ENCODE measurements at regions not wholly inside any gene's neighbourhood (a gene's known extent, or its start where the extent isn't known, plus 50 kb on each side); places are given as distances from the start of the nearest gene placed in this dataset.
"Not testable (repeated sequence)": the region's sequence is repeated elsewhere in the genome, so short reads cannot be mapped to it uniquely, and the experiment has no call there.

GRCh38 chr14:106422066-106422465 lies 895.7 kb downstream of the TMEM121 start:
- no peaks in the 10 kb centered on the region for H4K20me1 ChIP-seq (ENCODE audit: insufficient read depth)
- no peaks in the 10 kb centered on the region for H3K27me3 ChIP-seq (replicated peaks; ENCODE audit: insufficient read depth)
- no peak overlapping the region for H2AFZ ChIP-seq
- H3K79me2 ChIP-seq (ENCODE audit: insufficient read depth), result no peaks in the 10 kb centered on the region
- no peaks in the 10 kb centered on the region for H3K9me2 ChIP-seq (ENCODE audit: insufficient read depth)
- H3K4me2 ChIP-seq (ENCODE audit: unreplicated experiment), result no peak overlapping the region
- no peaks in the 10 kb centered on the region for H3K4me1 ChIP-seq (ENCODE audit: insufficient read depth)
- in situ Hi-C loops (cut with MboI), result no loop called here
- H3F3A ChIP-seq (ENCODE audit: insufficient read depth), result no peaks in the 10 kb centered on the region
- DNase-seq, result no peak
- H3K9me3 ChIP-seq (ENCODE audit: low read depth), result no peaks in the 10 kb centered on the region
- TF ChIP-seq EZH2phosphoT487 (IDR thresholded peaks at IDR 0.05; ENCODE audit: insufficient read depth, low read depth) (no peak), EZH2 (IDR thresholded peaks at IDR 0.05; ENCODE audit: insufficient read depth, poor library complexity, severe bottlenecking) (no peak)
- H3K9ac ChIP-seq, result no peak overlapping the region
- H3K4me3 ChIP-seq, result no peak overlapping the region
- 32 to 37% methylated on average over 5 of the region's 5 CpGs for WGBS, 2 experiments (ENCODE audit: low coverage in 1 of 2, low lambda C conversion rate in 2 of 2, missing lambda C conversion rate in 2 of 2)
- H3K27ac ChIP-seq, result no peak overlapping the region
- no peaks in the 10 kb centered on the region for H3K36me3 ChIP-seq (ENCODE audit: low read depth)

GRCh38 chr14:106425150-106425549 lies 898.8 kb downstream of the TMEM121 start:
- H3K9me2 ChIP-seq (ENCODE audit: insufficient read depth); H3K9me3 ChIP-seq (ENCODE audit: low read depth); H3K27me3 ChIP-seq (replicated peaks; ENCODE audit: insufficient read depth); H3K79me2 ChIP-seq (ENCODE audit: insufficient read depth); H3K4me2 ChIP-seq (ENCODE audit: unreplicated experiment); H3K4me3 ChIP-seq; H2AFZ ChIP-seq; H4K20me1 ChIP-seq (ENCODE audit: insufficient read depth); DNase-seq; H3F3A ChIP-seq (ENCODE audit: insufficient read depth); H3K9ac ChIP-seq; H3K4me1 ChIP-seq (ENCODE audit: insufficient read depth); H3K36me3 ChIP-seq (ENCODE audit: low read depth); H3K27ac ChIP-seq; in situ Hi-C loops (cut with MboI): not testable (repeated sequence)
- WGBS, 2 experiments (ENCODE audit: low coverage in 1 of 2, low lambda C conversion rate in 2 of 2, missing lambda C conversion rate in 2 of 2), result 16 to 18% methylated on average over 7 of the region's 7 CpGs

DNA sequence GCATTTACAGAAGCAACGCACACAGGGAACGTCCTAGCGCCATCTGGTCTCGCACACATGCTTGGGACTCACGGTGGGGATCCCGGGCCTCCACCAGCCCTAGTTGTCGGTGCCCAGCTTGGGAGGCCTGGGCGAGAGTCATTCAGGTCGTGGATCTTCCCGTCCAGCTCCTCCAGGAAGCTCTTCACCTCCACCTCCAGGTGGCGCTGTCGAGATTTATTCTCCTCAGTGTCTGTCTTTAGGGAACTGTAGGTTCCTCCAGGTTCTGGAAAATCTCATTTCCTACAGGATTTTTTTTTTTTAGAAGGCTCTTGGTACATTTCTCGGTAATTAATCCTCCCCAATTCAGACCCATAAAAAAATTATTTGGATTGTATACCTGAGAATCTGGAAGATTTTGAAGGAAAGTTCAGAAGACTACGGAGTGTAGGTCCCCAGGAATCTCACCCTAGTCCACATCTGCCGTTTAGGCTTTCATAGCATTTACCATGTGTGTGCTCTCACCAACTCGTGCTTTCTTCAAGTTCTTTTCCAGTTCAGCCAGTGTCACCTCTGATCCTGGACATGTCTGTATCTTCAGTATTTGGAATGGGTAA lies 910.0 kb downstream of the TMEM121 start:
- WGBS, 2 experiments (ENCODE audit: low coverage in 1 of 2, low lambda C conversion rate in 2 of 2, missing lambda C conversion rate in 2 of 2), result 29 to 32% methylated on average over 16 of the region's 16 CpGs
- Histone ChIP-seq H3K9me3 (ENCODE audit: low read depth) (no peaks in the 10 kb centered on the region), H3K4me3 (no peak overlapping the region), H3K4me2 (ENCODE audit: unreplicated experiment) (no peak overlapping the region), H3K9ac (no peak overlapping the region), H4K20me1 (ENCODE audit: insufficient read depth) (no peaks in the 10 kb centered on the region), H3K79me2 (ENCODE audit: insufficient read depth) (no peaks in the 10 kb centered on the region), H3K9me2 (ENCODE audit: insufficient read depth) (no peaks in the 10 kb centered on the region), H3K4me1 (ENCODE audit: insufficient read depth) (no peaks in the 10 kb centered on the region), H2AFZ (no peak overlapping the region), H3K27me3 (replicated peaks; ENCODE audit: insufficient read depth) (no peaks in the 10 kb centered on the region), H3K27ac (no peak overlapping the region), H3F3A (ENCODE audit: insufficient read depth) (no peaks in the 10 kb centered on the region), H3K36me3 (ENCODE audit: low read depth) (no peaks in the 10 kb centered on the region)
- in situ Hi-C loops (cut with MboI), result no loop called here
- DNase-seq, result peak; percentile 9
- no peak for TF ChIP-seq EZH2 (IDR thresholded peaks at IDR 0.05; ENCODE audit: insufficient read depth, poor library complexity, severe bottlenecking)
- no peak for TF ChIP-seq EZH2phosphoT487 (IDR thresholded peaks at IDR 0.05; ENCODE audit: insufficient read depth, low read depth)

GRCh38 chr14:106442857-106443256 lies 916.5 kb downstream of the TMEM121 start:
- Histone ChIP-seq H3K4me1 (ENCODE audit: insufficient read depth) (no peaks in the 10 kb centered on the region), H3K4me3 (no peak overlapping the region), H2AFZ (no peak overlapping the region), H3F3A (ENCODE audit: insufficient read depth) (no peaks in the 10 kb centered on the region), H3K36me3 (ENCODE audit: low read depth) (no peaks in the 10 kb centered on the region), H3K9ac (no peak overlapping the region), H3K27ac (no peak overlapping the region), H4K20me1 (ENCODE audit: insufficient read depth) (no peaks in the 10 kb centered on the region), H3K79me2 (ENCODE audit: insufficient read depth) (no peaks in the 10 kb centered on the region), H3K4me2 (ENCODE audit: unreplicated experiment) (no peak overlapping the region), H3K9me3 (ENCODE audit: low read depth) (no peaks in the 10 kb centered on the region), H3K9me2 (ENCODE audit: insufficient read depth) (no peaks in the 10 kb centered on the region), H3K27me3 (replicated peaks; ENCODE audit: insufficient read depth) (no peaks in the 10 kb centered on the region)
- TF ChIP-seq EZH2phosphoT487 (IDR thresholded peaks at IDR 0.05; ENCODE audit: insufficient read depth, low read depth) (no peak), EZH2 (IDR thresholded peaks at IDR 0.05; ENCODE audit: insufficient read depth, poor library complexity, severe bottlenecking) (no peak)
- DNase-seq, result no peak
- in situ Hi-C loops (cut with MboI), result no loop called here
- 5 to 12% methylated on average over 7 of the region's 7 CpGs for WGBS, 2 experiments (ENCODE audit: low coverage in 1 of 2, low lambda C conversion rate in 2 of 2, missing lambda C conversion rate in 2 of 2)

DNA sequence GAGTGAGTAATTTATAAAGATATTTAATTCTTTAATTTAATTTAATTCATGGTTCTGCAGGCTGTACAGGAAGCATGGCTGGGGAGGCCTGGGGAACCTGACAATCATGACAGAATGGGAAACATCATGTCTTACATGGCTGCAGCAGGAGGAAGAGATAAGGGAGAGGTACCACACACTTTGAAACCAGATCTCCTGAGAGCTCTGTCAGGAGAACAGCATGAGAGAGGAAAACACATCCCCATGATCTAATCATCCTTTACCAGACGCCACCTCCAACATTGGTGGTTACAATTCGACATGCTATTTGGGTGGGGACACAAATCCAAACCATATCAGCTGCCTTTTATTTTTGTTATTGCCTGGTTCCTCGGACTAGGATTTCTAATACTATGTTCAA lies 928.6 kb downstream of the TMEM121 start:
- no peaks in the 10 kb centered on the region for H3K4me1 ChIP-seq (ENCODE audit: insufficient read depth)
- no peaks in the 10 kb centered on the region for H3F3A ChIP-seq (ENCODE audit: insufficient read depth)
- in situ Hi-C loops (cut with MboI), result no loop called here
- H3K9me3 ChIP-seq (ENCODE audit: low read depth), result no peaks in the 10 kb centered on the region
- H3K9me2 ChIP-seq (ENCODE audit: insufficient read depth), result no peaks in the 10 kb centered on the region
- no peak overlapping the region for H3K4me2 ChIP-seq (ENCODE audit: unreplicated experiment)
- H3K4me3 ChIP-seq, result no peak overlapping the region
- no peaks in the 10 kb centered on the region for H3K79me2 ChIP-seq (ENCODE audit: insufficient read depth)
- H3K9ac ChIP-seq, result no peak overlapping the region
- no peak for DNase-seq
- WGBS, 2 experiments (ENCODE audit: low coverage in 1 of 2, low lambda C conversion rate in 2 of 2, missing lambda C conversion rate in 2 of 2), result 0 to 2% methylated on average over 3 of the region's 3 CpGs
- no peaks in the 10 kb centered on the region for H3K36me3 ChIP-seq (ENCODE audit: low read depth)
- no peak for TF ChIP-seq EZH2 (IDR thresholded peaks at IDR 0.05; ENCODE audit: insufficient read depth, poor library complexity, severe bottlenecking)
- no peak for TF ChIP-seq EZH2phosphoT487 (IDR thresholded peaks at IDR 0.05; ENCODE audit: insufficient read depth, low read depth)
- no peaks in the 10 kb centered on the region for H4K20me1 ChIP-seq (ENCODE audit: insufficient read depth)
- no peak overlapping the region for H3K27ac ChIP-seq
- H2AFZ ChIP-seq, result no peak overlapping the region
- H3K27me3 ChIP-seq (replicated peaks; ENCODE audit: insufficient read depth), result no peaks in the 10 kb centered on the region
